Posterior cingulate gyrus (tissue), 11 donors: ENCODE measurements at regions not wholly inside any gene's neighbourhood (a gene's known extent, or its start where the extent isn't known, plus 50 kb on each side); places are given as distances from the start of the nearest gene placed in this dataset.
"Not testable (repeated sequence)": the region's sequence is repeated elsewhere in the genome, so short reads cannot be mapped to it uniquely, and the experiment has no call there.

Experiments
- DNase-seq, 10 donors: peaks; one replicate each; pipeline versions ENCODE4 v3.0.0 to v3.0.0-alpha.2; 2020 to 2021; ENCODE audit warnings: mixed read lengths in 3 of 10
- intact Hi-C: fragments of 100-400 bp; cut with DNase I; formaldehyde crosslinking; loops from one replicate; pipeline ENCODE4 v1.15.1; 2023

DNA sequence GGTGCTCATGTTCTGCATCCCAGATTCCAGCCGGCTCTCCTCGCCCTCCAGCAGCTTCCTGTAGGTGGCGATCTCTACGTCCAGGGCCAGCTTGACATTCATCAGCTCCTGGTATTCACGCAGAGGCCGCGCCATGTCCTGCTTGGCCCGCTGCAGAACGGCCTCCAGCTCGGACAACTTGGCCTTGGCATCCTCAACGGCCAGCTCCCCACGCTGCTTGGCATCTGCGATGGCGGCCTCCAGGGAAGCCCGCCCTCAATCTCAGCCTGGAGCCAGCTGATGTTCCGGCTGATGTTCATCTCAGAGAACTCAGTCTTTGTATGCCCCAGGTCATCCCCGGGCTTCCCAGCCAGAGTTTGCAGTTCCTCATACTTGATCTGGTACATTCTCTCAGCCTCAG lies 431.8 kb upstream of the DIPK2B start:
- intact Hi-C loops = no loop called here
- peak in 2 of 10 donors; percentile 55 to 65 for DNase-seq

DNA sequence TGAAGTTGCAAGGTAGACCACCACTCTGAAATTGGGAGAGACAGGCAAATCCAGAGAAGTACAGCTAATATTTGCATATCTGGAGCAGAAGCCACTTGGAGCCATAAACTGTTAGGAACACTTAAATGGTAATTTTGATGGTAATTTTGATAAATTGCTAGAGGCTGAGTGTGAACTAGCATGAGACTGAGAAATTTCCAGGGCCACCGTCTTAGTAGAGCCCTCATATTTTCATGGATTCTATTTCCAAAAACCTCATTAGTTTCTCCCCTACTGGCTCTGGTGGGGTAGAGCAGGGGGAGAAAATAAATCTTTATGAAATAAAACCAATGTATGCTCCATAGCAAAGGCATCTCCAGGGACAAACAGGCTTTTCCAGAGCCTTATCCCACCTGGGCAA lies 429.4 kb upstream of the DIPK2B start:
- DNase-seq = no peak
- intact Hi-C loops = no loop called here

DNA sequence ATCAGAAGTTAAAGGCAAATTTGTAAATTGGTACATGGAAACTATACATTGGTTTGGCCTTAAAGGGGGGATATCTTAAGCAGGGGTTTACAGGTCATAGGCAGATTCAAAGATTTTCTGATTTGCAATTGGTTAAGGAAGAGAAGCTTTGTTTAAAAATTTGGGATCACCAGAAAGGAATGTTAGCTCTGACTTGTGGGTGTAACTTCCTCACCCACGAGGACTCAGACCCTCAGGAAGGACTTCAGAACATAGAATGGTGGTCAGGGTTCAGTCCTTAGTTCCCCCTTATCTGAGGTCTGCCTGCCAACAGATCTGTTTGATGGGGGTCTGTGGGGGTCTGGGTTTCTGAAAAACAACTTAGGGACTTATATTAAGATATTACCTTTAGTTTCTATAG lies 427.4 kb upstream of the DIPK2B start:
- no peak for DNase-seq
- intact Hi-C loops = no loop called here

DNA sequence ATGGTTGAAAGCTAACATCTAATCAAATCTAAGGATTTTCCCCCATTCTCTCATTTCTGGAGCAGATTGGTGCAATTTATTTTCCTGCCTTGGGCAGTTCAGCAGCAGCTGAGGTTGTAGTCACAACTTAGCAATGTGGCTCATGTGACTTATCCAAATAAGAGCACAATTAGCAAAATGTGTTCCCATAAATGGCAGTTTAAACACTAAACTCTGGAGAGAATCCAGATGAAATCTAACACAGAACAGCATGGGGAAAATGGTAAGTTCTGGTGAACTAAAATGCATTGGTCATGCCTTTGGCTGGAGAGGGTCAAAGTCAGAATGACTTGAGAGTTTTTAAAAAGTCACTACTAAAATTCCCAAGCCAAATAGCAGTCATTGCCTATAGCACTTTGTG lies 422.6 kb upstream of the DIPK2B start:
- no peak for DNase-seq
- intact Hi-C loops = no loop called here

DNA sequence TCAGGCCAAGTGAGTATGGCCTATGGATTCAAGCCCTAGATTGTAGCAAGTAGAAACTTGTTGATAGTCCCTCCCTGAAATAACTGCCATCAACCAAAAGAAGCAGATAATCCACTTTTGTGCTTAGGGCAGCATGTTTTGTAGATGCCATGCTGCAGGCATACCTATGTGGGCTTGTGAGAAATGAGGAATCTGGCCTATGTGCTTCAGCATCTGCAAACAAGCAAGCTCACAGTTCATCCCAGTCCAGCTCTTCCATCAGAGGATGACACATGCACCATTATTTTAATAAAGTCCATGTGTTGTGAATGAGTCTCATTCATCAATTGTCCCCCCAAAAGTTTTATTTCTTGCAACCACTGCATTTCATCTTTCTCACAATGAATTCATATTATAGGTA lies 421.9 kb upstream of the DIPK2B start:
- intact Hi-C loops = no loop called here
- DNase-seq = no peak

DNA sequence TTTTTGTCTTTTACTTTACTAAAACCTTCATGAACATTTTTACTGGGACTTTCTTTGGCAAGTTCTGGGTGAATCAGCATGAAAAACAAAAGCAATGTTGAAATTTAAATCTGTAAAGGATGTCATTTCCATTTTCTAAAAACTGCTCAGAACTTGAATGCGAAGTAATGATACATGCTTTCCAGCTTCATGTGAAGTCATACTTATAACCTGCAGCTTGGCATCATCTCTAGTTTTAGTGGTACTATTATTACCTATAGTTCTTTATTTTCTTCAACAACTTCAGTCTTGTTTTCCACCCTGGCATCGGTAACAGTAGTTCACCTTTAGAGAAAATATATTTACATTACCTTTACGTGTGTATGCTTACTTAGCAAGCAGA lies 421.4 kb upstream of the DIPK2B start:
- intact Hi-C loops = no loop called here

DNA sequence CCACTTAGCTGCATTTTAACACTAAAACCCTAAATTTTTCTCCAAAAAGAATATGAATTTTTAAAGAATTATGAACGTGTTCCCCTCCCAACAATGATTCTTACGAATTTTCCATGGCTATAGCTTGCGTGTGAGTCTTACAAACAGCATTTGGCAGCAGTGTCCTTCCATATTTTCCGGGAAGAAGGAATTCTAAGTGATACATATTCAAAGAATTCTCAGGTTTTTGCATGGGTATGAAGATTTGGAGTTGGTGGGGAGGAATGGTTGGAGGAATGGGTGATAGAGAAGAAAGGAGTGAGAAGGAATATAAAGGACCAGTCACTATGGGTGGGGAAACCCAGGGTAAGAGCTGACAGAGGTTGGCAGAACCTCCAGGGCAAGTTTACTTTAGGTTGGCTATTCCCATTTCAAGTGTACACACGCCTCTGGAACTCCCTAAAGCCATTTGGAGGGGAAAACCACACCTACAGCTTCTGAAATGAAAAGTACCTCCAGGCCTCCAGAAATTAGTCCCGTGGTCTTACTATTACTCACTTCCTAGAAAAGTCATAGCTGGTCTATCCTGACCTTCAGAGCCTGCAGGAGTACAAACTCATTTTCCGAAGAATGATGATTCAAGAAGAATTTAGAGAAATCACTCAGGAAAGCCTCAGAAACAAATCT lies 420.8 kb upstream of the DIPK2B start:
- no peak for DNase-seq
- intact Hi-C loops = no loop called here

More for the DNA sequence above, 421.4 kb upstream of the DIPK2B start:
- DNase-seq = no peak

DNA sequence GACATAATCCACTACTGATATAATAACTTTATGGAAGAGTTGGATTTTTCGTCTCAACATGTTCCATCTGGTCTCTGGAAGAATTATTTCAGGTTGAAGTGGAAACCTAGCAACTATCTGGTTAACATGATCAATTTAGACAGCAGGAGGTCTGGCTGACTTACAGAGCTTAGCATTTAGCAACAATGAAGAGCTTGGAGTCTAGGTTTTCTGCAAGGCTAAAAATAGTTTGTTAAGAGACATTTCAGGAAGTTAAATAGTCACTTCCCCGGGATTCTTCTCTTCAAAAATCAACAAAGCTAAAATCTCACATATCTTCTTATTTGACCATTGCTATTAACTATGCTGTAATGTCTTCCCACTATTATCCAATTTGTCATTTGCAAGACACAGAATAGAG lies 418.6 kb upstream of the DIPK2B start:
- DNase-seq = no peak

DNA sequence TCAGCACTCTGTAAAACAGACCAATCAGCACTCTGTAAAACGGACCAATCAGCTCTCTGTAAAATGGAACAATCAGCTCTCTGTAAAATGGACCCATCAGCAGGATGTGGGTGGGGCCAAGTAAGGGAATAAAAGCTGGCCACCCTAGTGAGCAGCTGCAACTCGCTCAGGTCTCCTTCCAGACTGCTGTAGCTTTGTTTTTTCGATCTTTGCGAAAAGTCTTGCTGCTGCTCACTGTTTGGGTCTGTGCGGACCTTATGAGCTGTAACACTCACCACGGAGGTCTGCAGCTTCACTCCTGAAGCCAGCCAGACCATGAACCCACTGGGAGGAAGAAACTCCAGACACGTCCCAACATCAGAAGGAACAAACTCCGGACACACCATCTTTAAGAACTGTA lies 414.9 kb upstream of the DIPK2B start:
- DNase-seq, intact Hi-C loops: not testable (repeated sequence)

More for the DNA sequence above, 418.6 kb upstream of the DIPK2B start:
- intact Hi-C loops = no loop called here

DNA sequence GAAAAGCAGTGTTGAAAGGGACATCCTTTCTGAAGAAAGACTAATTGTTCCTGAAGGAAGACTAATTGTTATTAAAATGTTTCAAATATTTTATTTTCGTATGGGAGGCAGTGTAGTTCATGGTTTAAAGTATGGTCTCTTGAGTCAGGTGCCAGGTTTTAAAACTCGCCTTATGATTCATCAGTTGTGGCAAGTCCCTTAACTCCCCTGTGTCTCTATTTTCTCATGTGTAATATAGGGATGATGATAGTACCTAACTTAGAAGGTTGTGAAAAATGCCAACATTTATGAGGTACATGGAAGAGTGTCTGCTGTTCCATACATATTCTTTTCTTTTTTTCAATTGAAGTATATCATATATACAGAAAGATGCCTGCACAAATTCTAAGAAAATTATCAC lies 414.2 kb upstream of the DIPK2B start:
- intact Hi-C loops = no loop called here
- no peak for DNase-seq

DNA sequence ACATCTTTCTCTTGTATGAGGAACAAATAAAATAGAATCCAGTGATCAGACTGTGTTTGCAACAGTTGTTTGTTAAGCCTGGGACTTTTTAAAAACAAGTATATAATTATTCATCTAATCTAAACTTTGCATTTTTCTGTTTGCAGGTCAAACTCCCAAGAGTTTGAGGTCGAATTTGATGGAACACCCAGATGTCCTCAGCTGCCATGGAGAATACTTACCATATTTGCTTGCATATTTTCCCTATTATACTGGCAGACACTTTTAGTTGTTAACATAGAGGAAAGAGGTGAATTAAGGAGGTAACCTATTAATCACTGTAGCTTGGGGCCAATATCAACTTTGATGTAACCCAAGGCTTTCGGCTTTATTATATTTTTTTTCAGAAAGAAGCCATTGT lies 401.5 kb upstream of the DIPK2B start:
- no peak for DNase-seq
- intact Hi-C loops = no loop called here

DNA sequence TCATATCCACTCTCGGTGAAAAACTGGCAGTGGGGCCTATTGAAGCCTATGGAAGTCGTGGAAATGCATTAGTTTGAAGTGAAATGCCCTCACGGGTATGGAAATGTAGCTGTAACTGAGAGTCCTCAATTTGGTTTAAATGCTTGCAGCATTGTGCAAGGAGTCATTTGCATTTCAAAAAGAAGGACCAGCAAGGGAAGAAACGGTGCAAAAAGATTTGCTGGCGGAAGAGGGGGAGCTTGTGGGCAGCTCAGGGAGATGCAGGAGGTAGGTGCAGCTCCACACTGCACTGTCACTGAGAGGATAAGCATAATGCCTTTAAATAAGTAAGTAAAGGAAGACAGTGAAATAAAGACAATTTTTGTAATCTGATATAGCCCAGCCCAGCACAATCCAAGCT lies 400.4 kb upstream of the DIPK2B start:
- intact Hi-C loops = no loop called here
- no peak for DNase-seq

DNA sequence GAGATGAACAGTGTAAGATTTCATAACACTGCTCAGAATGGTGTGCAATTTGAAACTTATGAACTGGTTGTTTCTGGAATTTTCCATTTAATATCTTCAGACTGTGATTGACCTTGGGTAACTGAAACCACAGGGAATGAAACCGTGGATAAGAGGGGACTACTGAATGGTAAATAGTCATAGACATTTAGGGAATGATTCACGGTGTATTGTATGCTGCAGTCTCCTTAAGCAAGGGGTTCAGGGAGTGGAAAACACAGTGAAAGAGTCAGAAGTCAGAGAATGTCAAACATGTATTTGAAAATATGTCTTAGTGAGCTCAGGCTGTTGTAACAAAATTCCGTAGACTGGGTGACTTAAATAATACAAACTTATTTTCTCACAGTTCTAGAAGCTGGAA lies 398.2 kb upstream of the DIPK2B start:
- intact Hi-C loops = no loop called here
- no peak for DNase-seq

DNA sequence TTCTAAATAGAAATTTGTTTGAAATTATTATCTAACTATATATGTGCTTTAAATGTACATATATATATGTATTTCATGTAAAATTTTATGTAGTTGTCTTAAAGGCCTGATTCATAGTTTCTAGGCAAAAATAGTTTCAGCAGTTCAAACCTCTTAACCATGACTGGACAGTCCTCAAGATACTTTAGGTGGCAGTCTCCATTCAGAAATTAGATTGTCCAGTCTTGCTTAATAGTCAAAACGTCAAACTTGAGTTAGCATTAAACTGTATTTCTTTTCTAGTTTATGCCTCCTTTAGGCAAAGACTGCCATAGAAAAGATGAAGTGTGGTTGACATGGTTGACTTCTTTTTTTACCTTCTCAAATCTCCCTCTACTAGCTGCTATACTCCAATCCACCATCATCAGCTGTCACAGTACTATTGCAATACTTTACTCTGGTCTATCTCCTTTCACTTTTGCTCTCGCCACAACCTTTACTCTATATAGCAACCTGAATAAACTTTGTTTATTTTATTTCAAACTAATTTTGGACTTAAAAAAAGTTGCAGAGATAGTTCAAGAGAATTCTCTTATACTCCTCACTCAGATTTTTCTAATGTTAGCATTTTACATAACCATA lies 395.6 kb upstream of the DIPK2B start:
- intact Hi-C loops = no loop called here
- DNase-seq = no peak

DNA sequence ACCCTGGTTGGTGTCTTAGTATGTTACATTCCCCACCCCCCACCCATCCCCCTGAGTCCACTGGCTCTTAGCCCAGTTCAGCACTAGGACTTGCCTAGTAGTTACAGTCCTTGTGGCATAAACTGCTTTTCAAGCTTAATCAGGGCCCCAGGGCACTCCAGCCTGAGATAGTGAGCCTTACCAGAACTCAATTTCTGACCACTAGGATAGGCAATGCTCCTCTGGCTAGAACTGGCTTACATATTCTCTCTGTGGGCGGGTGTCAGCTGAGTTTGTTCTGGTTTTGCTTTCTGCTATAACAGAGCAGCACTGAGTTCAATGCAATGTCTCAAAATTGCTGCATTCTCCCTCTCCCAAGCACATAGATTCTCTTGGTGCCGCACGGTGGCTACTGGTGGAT lies 391.4 kb upstream of the DIPK2B start:
- no peak for DNase-seq
- intact Hi-C loops = no loop called here

DNA sequence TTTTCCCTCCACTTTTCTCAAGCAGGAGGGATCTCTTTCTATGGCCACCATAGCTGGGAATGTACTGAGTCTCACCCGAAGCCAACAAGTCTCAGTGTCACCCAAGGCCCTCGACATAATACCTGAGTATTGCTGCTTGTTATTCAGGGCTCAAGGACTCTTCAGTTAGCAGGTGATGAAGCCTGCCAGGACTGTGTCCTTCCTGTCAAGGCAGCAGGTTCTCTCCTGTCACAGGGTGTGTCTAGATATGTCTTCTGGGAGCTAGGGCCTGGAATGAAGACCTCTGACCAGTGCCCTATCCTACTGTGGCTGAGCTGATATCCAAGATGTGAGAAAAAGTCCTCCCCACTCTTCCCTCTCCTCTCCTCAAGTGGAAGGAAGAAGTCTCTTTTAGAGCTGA lies 391.0 kb upstream of the DIPK2B start:
- no peak for DNase-seq
- intact Hi-C loops = no loop called here

DNA sequence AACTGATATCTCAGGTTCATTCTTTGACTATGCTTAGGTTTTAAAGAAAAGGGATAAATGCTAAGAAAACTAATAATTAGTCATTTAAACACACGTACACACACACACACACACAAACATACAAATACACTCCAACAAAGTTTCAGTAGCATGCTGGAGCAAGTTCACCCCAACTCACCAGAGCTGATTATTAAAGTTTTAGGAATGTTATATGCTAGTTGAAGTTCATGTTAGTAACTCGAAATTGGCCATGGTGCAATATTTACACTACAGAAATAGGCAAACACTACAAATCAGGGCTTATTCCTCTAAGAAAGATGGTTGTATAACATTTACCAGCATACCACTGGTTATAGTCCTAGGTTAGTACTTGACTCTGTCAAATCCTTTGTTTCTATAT lies 384.0 kb upstream of the DIPK2B start:
- intact Hi-C loops = no loop called here
- DNase-seq = no peak

DNA sequence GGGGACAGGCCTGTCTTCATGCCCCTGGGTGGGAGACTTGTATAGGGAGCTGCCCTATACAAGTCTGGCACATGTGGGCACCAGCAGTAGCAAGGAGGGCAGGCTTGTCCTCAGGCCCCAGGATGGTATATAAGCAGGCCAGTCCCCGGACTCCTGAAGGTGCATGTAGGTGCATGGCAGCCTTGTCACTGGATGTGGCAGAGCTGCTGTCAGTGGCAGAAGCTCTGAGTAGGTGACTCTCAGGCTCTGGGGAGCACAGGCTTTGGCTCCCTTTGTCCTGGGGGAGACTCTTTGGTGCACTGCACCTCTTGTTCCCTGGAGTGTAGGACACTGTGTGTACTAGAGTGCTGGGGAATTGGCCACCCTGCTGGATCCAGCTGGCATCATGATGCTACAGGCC lies 376.7 kb upstream of the DIPK2B start:
- peak in 1 of 10 donors; percentile 64 for DNase-seq
- intact Hi-C loops = no loop called here

DNA sequence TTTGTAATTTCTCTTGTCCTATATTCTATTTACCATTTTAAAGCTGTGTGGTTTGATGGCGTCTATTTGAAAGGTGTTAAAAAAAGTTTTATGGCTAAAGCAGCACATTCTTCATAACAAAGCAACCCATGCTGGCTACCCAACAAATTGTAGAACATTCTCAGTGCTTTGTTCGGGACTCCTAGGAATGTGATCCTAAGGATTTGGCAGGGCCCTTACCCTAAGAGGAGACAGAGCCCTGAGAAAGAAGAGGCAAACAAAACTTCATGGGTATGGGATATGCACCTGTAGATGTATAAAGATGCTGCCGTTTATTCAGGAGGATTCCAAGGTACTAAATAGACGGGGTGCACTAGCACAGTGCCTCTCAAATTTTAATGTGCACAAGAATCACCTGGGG lies 370.8 kb upstream of the DIPK2B start:
- no peak for DNase-seq
- intact Hi-C loops = no loop called here

DNA sequence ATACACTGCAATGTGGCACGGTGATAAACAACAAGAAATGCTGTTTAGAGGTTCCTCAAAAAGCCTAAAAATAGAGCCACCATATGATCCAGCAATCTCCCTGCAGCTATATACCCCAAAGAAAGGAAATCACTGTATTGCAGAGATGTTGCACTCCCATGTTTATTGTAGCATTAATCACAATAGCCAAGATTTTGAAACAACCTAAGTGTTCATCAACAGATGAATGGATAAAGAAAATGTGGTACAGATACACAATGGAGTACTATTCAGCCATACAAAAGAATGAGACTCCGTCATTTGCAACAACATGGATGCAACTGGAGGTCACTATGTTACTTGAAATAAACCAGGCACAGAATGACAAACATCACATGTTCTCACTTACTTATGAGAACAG lies 365.8 kb upstream of the DIPK2B start:
- intact Hi-C loops = no loop called here
- no peak for DNase-seq

DNA sequence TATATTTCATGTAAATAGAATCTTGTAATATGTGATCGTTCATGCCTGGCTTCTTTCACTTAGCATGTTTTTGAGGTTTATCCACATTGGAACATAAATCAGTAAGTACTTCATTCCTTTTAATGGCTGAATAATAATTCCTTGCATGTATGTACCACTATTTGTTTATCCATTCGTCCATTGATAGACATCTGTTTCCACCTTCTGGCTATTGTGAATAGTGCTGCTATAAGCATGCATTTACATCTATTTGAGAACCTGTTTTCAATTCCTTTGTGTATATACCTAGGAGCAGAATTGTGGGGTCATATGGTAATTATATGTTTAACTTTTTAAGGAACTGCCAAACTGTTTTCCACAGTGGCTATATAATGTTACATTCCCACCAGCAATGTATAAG lies 356.7 kb upstream of the DIPK2B start:
- intact Hi-C loops = no loop called here
- DNase-seq = no peak

DNA sequence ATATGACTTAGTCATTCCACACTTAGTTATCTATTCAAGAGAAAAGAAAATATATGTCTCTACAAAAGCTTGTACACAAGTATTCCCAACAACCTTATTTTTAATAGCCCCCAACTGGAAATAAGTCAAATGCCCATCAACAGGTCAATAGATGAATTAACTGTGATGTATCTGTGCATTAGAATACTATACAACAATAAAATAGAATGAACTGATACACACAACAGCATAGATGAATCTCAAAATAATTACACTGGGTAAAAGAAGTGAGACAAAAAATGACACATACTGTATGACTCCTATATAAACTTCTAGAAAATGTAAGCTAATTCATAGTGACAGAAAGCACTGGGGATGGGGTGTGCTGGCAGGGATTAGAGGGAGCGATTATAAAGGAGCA lies 354.1 kb upstream of the DIPK2B start:
- no peak for DNase-seq
- intact Hi-C loops = no loop called here

DNA sequence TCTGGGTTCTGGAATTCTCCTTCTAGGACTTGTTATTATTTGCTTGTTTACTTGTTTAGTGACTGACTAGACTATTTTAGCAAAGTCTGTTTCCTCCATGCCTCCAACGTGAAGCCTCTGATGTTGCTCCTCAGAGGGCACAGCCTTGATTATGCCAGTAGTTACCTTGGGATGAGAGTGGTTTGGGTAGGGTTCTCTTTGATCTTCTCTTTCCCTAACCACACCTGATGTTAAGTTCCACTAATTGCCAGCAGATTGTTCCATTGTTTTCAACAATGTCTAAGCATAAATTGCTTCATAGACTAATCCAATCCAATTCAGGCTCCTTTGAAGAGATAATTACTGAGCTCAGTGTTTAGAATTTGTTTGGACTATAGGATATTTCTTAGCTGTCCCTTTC lies 352.7 kb upstream of the DIPK2B start:
- intact Hi-C loops = no loop called here
- DNase-seq = no peak
